OCI-LY3 (cell line): ENCODE measurements at regions not wholly inside any gene's neighbourhood (a gene's known extent, or its start where the extent isn't known, plus 50 kb on each side); places are given as distances from the start of the nearest gene placed in this dataset.
"Not testable (repeated sequence)": the region's sequence is repeated elsewhere in the genome, so short reads cannot be mapped to it uniquely, and the experiment has no call there.

Experiments used
- EZH2phosphoT487 ChIP-seq: fragments of 200-600 bp; shearing (Covaris generic); IDR thresholded peaks from 2 replicates; pipeline ENCODE4 v1.6.1; 2018; ENCODE audit warnings: antibody characterized with exemption, mixed run types, low read depth
- TF ChIP-seq, protein P1 (sequence below): fragments of 200-600, 300-600 bp; sonication (generic); IDR thresholded peaks from 2 replicates; pipeline ENCODE4 v1.5.1; 2014; ENCODE audit warnings: antibody characterized with exemption, low read length, low read depth

DNA sequence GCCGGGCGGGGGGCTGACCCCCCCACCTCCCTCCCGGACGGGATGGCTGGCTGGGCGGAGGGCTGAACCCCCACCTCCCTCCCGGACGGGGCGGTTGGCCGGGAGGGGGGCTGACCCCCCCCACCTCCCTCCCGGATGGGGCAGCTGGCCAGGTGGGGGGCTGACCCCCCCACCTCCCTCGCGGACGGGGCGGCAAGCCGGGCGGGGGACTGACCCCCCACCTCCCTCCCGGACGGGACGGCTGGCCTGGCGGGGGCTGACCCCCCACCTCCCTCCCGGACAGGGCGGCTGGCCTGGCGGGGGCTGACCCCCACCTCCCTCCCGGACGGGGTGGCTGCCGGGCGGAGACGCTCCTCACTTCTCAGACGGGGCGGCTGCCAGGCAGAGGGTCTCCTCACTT, 440.1 kb upstream of the ISX start:
- TF ChIP-seq, protein P1, sequence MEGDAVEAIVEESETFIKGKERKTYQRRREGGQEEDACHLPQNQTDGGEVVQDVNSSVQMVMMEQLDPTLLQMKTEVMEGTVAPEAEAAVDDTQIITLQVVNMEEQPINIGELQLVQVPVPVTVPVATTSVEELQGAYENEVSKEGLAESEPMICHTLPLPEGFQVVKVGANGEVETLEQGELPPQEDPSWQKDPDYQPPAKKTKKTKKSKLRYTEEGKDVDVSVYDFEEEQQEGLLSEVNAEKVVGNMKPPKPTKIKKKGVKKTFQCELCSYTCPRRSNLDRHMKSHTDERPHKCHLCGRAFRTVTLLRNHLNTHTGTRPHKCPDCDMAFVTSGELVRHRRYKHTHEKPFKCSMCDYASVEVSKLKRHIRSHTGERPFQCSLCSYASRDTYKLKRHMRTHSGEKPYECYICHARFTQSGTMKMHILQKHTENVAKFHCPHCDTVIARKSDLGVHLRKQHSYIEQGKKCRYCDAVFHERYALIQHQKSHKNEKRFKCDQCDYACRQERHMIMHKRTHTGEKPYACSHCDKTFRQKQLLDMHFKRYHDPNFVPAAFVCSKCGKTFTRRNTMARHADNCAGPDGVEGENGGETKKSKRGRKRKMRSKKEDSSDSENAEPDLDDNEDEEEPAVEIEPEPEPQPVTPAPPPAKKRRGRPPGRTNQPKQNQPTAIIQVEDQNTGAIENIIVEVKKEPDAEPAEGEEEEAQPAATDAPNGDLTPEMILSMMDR = not testable (repeated sequence)
- not testable (repeated sequence) for TF ChIP-seq EZH2phosphoT487
